ENCODE measurements at regions not wholly inside any gene's neighbourhood (a gene's known extent, or its start where the extent isn't known, plus 50 kb on each side); places are given as distances from the start of the nearest gene placed in this dataset.

DNA sequence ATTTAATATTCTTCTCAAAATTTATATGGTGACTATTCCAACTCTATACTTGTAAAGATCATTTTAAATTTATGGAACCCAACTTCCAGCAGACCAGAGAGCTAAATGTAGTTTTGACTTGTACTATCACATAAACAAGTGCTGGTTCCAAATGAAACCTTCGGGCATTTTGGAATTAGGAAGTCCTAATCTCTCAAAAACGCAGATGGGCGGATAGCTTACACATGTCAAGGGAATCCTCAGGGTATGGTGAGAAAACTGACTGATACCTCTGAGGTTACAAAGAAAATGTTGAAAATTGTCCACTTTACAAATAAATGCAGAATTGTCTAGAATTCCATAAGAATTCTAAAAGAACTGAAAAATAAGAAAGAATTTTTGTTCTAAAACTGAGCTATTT, 224.1 kb downstream of the SS18 start:
- no peak for DNase-seq

GRCh38 chr18:25862881-25863600, 227.4 kb downstream of the SS18 start:
- DNase-seq = no peak

GRCh38 chr18:25853691-25854433, 236.6 kb downstream of the SS18 start:
- no peak for DNase-seq

DNA sequence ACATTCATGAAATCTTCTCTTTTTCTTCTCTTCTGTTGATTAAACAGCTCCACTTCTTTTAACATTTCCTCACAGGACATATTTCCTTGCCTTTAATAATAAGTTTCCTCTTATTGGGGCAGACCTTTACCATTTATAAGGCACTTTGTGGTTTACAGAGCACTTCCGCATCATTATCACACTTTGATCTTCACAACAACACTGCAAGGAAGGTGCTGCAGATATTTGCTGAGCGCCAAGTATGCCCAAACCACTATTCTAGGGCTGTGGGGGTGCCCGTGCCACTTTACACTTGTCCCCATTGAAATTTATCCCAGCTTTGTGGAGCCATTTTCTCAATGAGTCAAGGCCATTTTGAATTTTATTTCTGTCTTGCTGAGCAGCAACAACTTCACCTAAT, 246.6 kb downstream of the SS18 start:
- no peak for DNase-seq

DNA sequence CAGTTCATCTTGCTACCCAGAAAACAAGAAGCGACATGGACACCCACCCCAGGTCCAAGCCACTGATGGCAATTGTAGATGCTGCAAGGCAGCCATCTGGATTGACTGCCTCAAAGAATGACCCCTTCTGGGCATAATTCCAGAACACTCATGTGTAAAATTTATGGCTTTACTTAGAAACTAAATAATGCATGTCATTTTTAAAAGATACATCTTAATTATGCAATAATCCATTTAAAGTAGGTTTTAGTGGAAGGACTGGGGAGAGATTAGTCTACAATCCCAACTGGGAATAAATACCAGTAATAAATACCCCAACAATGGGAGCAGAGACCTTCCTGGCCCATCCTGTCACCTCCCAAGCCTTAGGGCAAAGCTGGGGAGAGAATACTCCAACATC, 247.7 kb downstream of the SS18 start:
- DNase-seq = no peak

DNA sequence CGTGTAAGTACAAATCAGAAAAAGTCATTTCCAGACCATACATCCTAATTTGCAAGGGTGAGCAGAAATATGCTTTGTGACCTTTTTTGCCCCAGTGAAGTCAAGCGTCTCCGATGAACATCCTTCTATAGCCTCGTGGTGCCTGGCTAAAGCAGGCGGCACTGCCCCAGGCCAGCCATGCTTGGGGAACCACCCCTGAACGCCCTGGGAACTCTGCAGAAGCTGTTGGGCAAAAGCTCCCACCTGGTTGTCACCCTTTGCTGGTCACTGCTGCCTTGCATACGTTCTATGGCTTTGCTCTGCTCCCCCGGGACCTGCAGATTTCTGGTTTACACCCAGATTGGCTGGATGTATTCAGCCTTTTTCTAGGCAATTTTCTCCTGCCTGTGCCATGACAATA, 256.4 kb downstream of the SS18 start:
- DNase-seq = no peak

GRCh38 chr18:25832001-25832604, 258.3 kb downstream of the SS18 start:
- no peak for DNase-seq

DNA sequence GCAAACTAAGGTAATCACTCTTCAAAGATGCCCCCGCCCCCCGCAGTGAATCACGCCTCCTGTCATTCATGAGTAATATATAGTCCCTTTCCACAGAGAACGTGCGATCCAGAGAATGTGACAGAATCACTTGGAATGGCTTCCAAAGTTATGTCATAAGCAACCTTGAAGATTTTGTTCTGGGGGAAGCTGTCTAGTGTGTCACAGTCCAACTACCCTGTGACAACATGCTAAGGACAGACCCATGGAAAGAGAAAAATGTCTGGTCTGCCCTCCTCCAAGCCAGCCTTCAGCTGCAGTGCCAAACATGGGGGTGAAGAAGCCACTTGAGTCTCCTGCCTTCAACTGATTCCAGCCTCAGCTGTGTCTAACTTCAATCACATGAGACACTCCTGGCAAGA, 259.1 kb downstream of the SS18 start:
- DNase-seq = no peak

DNA sequence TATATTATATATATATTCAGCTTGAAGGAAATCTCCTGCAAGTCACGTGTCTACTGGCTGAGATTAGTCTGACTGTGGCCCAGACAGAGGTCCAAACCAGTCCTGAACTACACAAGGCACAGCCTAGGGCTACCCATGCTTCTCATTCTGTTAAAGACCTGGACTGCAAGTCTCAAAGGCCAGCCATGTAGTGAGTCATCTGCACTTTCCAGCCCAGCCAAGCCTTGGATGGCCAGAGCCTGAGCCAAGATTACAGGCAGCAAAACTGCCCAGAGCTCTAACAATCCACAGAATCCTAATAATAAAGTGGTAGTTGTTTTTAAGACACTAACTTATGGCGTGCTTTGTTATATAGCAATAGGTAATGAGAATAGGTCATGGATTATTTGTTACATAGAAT, 259.6 kb downstream of the SS18 start:
- no peak for DNase-seq

- no peak for DNase-seq
Observed at GRCh38 chr18:25827961-25828561, 262.4 kb downstream of the SS18 start.

GRCh38 chr18:25827228-25827627, 263.2 kb downstream of the SS18 start:
- DNase-seq = no peak

DNA sequence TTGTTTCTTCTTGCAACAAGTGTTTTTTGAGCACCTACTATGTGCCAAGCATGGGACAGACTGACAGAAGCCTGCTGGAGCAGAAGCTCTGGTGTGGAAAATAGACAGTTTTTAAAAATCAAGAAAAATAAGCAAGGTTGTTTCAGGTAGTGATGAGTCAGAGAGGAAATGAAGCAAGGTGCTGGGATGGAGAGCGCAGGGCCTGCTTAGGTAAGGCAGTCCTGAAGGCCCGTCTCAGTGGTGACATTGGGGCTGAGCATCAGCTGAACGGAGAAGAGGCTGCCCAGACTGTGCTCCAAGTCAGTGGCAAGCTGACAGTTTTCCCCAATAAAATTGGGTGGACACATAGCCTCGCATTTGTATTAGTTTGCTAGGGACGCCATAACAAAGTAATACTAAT, 263.6 kb downstream of the SS18 start:
- no peak for DNase-seq

DNA sequence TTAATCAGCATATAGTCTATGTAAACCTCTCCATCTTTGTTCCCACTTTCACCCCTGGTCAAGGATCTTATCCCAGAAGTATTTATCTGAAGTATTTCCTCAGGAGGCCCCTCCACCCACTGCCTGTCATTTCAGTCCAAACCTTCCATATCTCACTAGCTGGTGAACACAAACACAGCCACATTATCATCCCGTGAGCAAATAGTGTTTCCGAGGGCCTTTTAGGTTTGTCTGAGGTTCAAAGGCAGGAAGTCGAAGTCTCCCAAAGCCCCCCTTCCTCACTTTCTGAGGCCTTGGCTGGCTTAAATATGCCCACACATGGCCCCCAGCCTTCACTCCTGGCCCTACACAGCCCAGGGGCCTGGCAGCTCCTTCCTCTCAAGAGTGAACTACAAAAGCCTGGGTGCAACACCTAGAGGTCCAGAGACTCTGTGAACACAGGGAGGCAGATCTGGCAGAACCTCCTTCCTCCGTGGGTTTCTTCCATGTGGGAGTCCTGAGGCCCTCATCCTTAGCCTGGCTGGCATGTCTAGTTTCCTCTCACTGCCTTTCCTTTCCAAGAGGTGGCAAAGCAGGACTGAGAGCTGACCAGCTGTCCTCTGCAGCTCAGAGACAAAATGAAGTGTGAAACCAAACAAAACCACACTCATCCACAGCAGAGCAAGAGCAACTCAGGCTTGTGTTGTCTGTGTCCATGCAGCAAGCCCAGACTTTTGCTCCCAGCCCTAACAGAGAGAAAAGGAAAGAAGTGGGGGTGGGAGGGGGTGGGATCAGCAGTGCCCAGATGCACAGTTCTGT, 264.2 kb downstream of the SS18 start:
- no peak for DNase-seq

- no peak for DNase-seq
Observed at GRCh38 chr18:25825056-25825455, 265.4 kb downstream of the SS18 start.

GRCh38 chr18:25819746-25820363, 270.6 kb downstream of the SS18 start:
- no peak for DNase-seq

DNA sequence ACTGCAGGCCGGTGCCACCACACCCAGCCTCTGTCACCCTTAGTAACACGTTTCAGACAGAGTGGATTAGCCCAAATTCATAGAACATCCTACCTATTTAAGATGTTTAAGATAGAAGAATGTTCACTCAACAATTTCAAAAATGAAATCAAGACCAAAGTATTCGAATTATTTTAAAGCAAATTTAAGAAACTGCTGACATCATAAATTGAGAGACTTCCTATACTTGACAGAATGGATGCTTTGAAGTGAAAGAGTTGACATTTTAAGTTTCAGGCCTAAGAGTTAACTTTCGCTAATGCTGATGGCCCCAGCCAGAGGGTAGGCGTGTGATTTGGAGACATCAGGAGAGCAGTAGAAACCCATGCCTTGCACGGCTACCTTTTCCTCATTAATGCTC, 271.9 kb downstream of the SS18 start:
- no peak for DNase-seq

DNA sequence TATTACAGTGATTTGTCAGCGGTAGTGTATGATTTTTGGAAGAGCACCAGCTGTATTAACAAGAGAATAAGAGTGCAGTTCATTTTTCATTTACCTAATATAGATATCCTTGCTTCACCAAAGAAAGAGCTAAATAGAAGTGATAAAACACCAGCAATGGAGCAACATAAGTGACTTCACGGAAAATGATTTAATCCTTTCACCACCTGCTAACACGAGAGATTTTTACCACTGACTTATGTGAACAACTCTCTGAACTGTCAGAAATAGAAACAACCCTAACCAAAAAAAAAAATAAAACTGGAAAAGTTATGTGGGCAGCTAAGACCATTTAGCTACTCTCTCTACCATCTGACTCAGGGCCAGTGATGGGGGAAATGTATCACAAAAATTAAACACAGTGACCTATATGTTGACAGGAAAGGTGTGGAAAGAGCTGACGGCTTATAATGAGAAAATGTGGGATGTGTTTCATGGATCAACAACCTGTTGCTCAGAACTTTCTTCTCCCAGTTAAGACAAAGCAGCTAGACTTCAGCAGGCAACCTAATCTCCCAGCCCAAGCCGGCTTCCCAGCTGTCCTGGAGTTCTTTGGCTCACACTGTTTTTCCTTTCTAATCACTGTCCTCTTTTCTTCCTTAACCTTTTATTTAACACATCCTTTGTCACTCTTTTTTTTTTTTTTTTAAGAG, 272.7 kb downstream of the SS18 start:
- no peak for DNase-seq

- DNase-seq = no peak
Observed at GRCh38 chr18:25815659-25816058, 274.8 kb downstream of the SS18 start.

GRCh38 chr18:25814841-25815458, 275.5 kb downstream of the SS18 start:
- DNase-seq = no peak

GRCh38 chr18:25813110-25813509, 277.3 kb downstream of the SS18 start:
- DNase-seq = no peak

- DNase-seq = no peak
Observed at GRCh38 chr18:25810736-25811135, 279.7 kb downstream of the SS18 start.
